Keratinocyte (primary cell): ENCODE measurements at regions not wholly inside any gene's neighbourhood (a gene's known extent, or its start where the extent isn't known, plus 50 kb on each side); places are given as distances from the start of the nearest gene placed in this dataset.

ENCODE experiments used
- DNase-seq: peaks from one replicate; pipeline ENCODE4 v3.0.0-alpha.2; 2011; ENCODE audit warnings: low read depth, missing footprints, low spot score
- FAIRE-seq: peaks from 2 replicates; lab custom pipeline; 2011; peaks lifted over from hg19 to GRCh38; lab: Jason Lieb, UNC
- H2AFZ ChIP-seq: 2 replicates; pipeline ENCODE4 v1.6.0; 2012; ENCODE audit warnings: low read length, control low read depth, inconsistent platforms; ENCODE audit not compliant: control insufficient read depth
- H3K27ac ChIP-seq: 2 replicates; pipeline ENCODE4 v1.5.1; 2011; ENCODE audit warnings: low read length; ENCODE audit not compliant: control insufficient read depth, insufficient read depth
- H3K27me3 ChIP-seq: 3 replicates; pipeline ENCODE4 v1.6.0; 2011; ENCODE audit warnings: low read length; ENCODE audit not compliant: control insufficient read depth, insufficient read depth; ENCODE audit errors: extremely low read depth
- H3K36me3 ChIP-seq, 2 experiments: 2 replicates in 1 of 2; 3 replicates in 1 of 2; pipeline ENCODE4 v1.5.1; 2011; ENCODE audit warnings: low read length in 2 of 2, mild to moderate bottlenecking in 1 of 2; ENCODE audit not compliant: control insufficient read depth in 2 of 2, insufficient read depth in 2 of 2; ENCODE audit errors: extremely low read depth in 1 of 2
- H3K4me1 ChIP-seq: 3 replicates; pipeline ENCODE4 v1.5.1; 2011; ENCODE audit warnings: low read length; ENCODE audit not compliant: control insufficient read depth, insufficient read depth; ENCODE audit errors: extremely low read depth
- H3K4me2 ChIP-seq: 3 replicates; pipeline ENCODE4 v1.6.0; 2011; ENCODE audit warnings: low read depth, low read length; ENCODE audit not compliant: control insufficient read depth, insufficient read depth; ENCODE audit errors: extremely low read depth
- H3K4me3 ChIP-seq, 3 experiments: fragments of 200-600 bp in 1 of 3; sonication (generic) in 1 of 3; 2 replicates in 2 of 3; 3 replicates in 1 of 3; pipeline ENCODE4 v1.5.1; 2011 to 2016; ENCODE audit warnings: low read length in 3 of 3, mild to moderate bottlenecking in 3 of 3, control low read depth in 2 of 3, inconsistent platforms in 1 of 3, low read depth in 1 of 3, mixed read lengths in 1 of 3, mixed run types in 1 of 3, moderate library complexity in 1 of 3; ENCODE audit not compliant: control insufficient read depth in 2 of 3, insufficient read depth in 2 of 3; ENCODE audit errors: extremely low read depth in 1 of 3
- H3K79me2 ChIP-seq: 2 replicates; pipeline ENCODE4 v1.6.0; 2012; ENCODE audit warnings: low read length; ENCODE audit not compliant: control insufficient read depth, insufficient read depth
- H3K9ac ChIP-seq: 3 replicates; pipeline ENCODE4 v1.6.0; 2011; ENCODE audit warnings: low read length; ENCODE audit not compliant: control insufficient read depth, insufficient read depth; ENCODE audit errors: extremely low read depth
- H3K9me1 ChIP-seq: 3 replicates; pipeline ENCODE4 v1.6.0; 2011; ENCODE audit warnings: low read length; ENCODE audit not compliant: control insufficient read depth, insufficient read depth; ENCODE audit errors: extremely low read depth
- H3K9me3 ChIP-seq: 2 replicates; pipeline ENCODE4 v1.5.1; 2012; ENCODE audit warnings: low read depth, low read length; ENCODE audit not compliant: control insufficient read depth
- H4K20me1 ChIP-seq: 3 replicates; pipeline ENCODE4 v1.6.0; 2011; ENCODE audit warnings: low read length; ENCODE audit not compliant: control insufficient read depth, insufficient read depth; ENCODE audit errors: extremely low read depth
- EZH2 ChIP-seq: IDR thresholded peaks from one replicate; pipeline ENCODE4 v1.6.1; 2012; ENCODE audit warnings: inconsistent platforms, mild to moderate bottlenecking, low read length, moderate library complexity
- dilution Hi-C: fragments of 300-500 bp; cut with MboI; formaldehyde crosslinking; loops from one replicate; pipeline ENCODE4 v1.7.0; 2020; ENCODE audit warnings: low sequenced_read_pairs; ENCODE audit not compliant: extremely low pct_ligation_motif_present
- TF ChIP-seq, protein P1 (sequence below), 3 experiments: IDR thresholded peaks in 1 of 3; conservative IDR thresholded peaks in 1 of 3; optimal IDR thresholded peaks in 1 of 3; 2 replicates in 2 of 3; 3 replicates in 1 of 3; pipeline versions ENCODE3 to v1.5.1; 2011; ENCODE audit warnings: low read length in 3 of 3, mild to moderate bottlenecking in 3 of 3, moderate library complexity in 2 of 3, control low read depth in 1 of 3, inconsistent platforms in 1 of 3; ENCODE audit not compliant: insufficient read depth in 2 of 3; ENCODE audit errors: extremely low read depth in 1 of 3

DNA sequence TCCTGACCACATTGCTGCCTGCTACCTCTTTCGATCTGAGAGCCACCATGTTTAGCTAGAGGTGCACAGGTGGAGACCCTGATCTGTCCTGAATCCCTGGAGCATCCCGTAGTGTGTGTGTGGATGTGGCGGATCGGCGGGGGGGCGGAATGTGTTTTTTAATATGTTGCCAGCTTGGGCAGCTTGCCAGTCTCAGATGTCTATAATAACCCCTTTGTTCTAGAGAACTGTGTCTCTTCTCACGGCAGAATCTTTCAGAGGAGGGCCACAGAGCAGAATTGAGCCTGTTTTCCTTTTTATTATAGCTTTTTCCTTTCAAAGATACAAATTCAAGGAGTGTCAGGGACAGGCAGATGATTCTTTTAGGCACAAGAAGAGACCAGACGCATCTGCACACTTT lies 934.1 kb upstream of the KLHL29 start:
- H3K27ac ChIP-seq = no peak overlapping the region
- no peaks in the 10 kb centered on the region for H3K27me3 ChIP-seq
- no peak overlapping the region for H3K4me2 ChIP-seq
- FAIRE-seq (no peak), DNase-seq (no peak)
- H3K9ac ChIP-seq = no peak overlapping the region
- H4K20me1 ChIP-seq = no peaks in the 10 kb centered on the region
- H3K4me3 ChIP-seq = no peak overlapping the region
- no peaks in the 10 kb centered on the region for H3K9me3 ChIP-seq
- H3K9me1 ChIP-seq = no peaks in the 10 kb centered on the region
- dilution Hi-C loops = no loop called here
- no peaks in the 10 kb centered on the region for H3K36me3 ChIP-seq
- no peaks in the 10 kb centered on the region for H3K4me1 ChIP-seq
- H2AFZ ChIP-seq = no peak overlapping the region
- TF ChIP-seq, protein P1, sequence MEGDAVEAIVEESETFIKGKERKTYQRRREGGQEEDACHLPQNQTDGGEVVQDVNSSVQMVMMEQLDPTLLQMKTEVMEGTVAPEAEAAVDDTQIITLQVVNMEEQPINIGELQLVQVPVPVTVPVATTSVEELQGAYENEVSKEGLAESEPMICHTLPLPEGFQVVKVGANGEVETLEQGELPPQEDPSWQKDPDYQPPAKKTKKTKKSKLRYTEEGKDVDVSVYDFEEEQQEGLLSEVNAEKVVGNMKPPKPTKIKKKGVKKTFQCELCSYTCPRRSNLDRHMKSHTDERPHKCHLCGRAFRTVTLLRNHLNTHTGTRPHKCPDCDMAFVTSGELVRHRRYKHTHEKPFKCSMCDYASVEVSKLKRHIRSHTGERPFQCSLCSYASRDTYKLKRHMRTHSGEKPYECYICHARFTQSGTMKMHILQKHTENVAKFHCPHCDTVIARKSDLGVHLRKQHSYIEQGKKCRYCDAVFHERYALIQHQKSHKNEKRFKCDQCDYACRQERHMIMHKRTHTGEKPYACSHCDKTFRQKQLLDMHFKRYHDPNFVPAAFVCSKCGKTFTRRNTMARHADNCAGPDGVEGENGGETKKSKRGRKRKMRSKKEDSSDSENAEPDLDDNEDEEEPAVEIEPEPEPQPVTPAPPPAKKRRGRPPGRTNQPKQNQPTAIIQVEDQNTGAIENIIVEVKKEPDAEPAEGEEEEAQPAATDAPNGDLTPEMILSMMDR (optimal IDR thresholded peaks at IDR 0.05 in 1 of 3, IDR thresholded peaks at IDR 0.05 in 1 of 3, conservative IDR thresholded peaks at IDR 0.05 in 1 of 3; ENCODE audit: extremely low read depth in 1 of 3, insufficient read depth in 2 of 3, low read length in 3 of 3) = no peak
- no peak for TF ChIP-seq EZH2
- no peaks in the 10 kb centered on the region for H3K79me2 ChIP-seq

DNA sequence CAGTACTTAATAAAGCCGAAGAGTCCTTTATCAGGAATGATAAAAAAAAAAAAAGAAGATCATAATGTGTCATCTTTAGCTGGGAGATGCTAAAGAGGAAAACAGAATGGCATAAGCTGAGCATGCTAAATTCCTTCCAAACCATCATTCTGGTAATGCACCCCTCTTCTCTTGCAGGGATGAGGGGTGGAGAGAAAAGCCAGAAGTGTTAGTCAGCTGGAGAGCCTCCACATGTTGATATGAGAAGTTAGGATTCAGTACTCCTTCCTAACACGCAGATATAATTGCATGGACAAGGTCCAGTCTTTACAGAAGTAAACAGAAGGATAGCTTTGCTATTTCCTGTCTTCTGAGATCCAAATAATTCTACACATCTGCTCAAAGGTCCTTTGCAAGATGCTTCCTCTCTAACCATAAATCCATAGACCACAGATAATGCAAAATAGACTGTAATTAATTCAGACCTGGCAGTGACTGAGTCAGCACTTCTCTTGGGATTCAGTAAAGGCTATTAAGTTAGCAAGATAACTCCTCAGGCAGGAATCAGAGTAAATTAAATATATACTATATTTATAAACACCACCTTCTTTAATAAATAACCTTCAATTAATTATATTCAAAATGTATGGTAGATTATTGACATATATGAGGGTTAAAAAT lies 930.0 kb upstream of the KLHL29 start:
- Histone ChIP-seq H3K79me2 (no peaks in the 10 kb centered on the region), H3K4me1 (no peaks in the 10 kb centered on the region), H3K9me3 (no peaks in the 10 kb centered on the region), H3K36me3 (no peaks in the 10 kb centered on the region), H3K9me1 (no peaks in the 10 kb centered on the region), H3K27me3 (no peaks in the 10 kb centered on the region), H2AFZ (no peak overlapping the region), H4K20me1 (no peaks in the 10 kb centered on the region), H3K4me2 (no peak overlapping the region), H3K27ac (no peak overlapping the region), H3K4me3 (no peak overlapping the region), H3K9ac (no peak overlapping the region)
- dilution Hi-C loops = no loop called here
- no peak for DNase-seq
- TF ChIP-seq, protein P1 (optimal IDR thresholded peaks at IDR 0.05 in 1 of 3, IDR thresholded peaks at IDR 0.05 in 1 of 3, conservative IDR thresholded peaks at IDR 0.05 in 1 of 3; ENCODE audit: extremely low read depth in 1 of 3, insufficient read depth in 2 of 3, low read length in 3 of 3) = no peak
- no peak for TF ChIP-seq EZH2
- no peak for FAIRE-seq
